A673 (cell line): ENCODE measurements at regions not wholly inside any gene's neighbourhood (a gene's known extent, or its start where the extent isn't known, plus 50 kb on each side); places are given as distances from the start of the nearest gene placed in this dataset.

ENCODE experiments used
- BruUV-seq: library from RNA; stranded (reverse); fragments of 400-500 nt; replicated peaks from 2 replicates; lab custom pipeline; 2021; lab: Mats Ljungman, UMichigan
- CTCF ChIA-PET: fragments of 300-600 bp; sonication (Branson Sonifier 250); formaldehyde crosslinking; loops from one replicate; lab custom pipeline; 2022; ENCODE audit warnings: antibody characterized with exemption; lab: Charles Lee
- POLR2A ChIA-PET: fragments of 300-600 bp; sonication (Branson Sonifier 250); formaldehyde crosslinking; loops from one replicate; lab custom pipeline; 2022; ENCODE audit warnings: antibody characterized with exemption; ENCODE audit not compliant: low non-redundant PET; lab: Charles Lee
- DNase-seq: peaks from one replicate; pipeline ENCODE4 v3.0.0-alpha.2; 2015; ENCODE audit warnings: low spot score
- H3K27ac ChIP-seq: fragments of 200-600 bp; sonication (generic); 2 replicates; pipeline ENCODE4 v1.5.1; 2016; ENCODE audit warnings: mixed run types, low read depth, mild to moderate bottlenecking, mixed read lengths, antibody characterized with exemption, low read length; ENCODE audit not compliant: poor library complexity, severe bottlenecking
- H3K27me3 ChIP-seq: fragments of 200-600 bp; sonication (generic); replicated peaks from 2 replicates; pipeline ENCODE4 v1.6.1; 2017; ENCODE audit warnings: mixed run types, low read depth, mild to moderate bottlenecking, mixed read lengths, antibody characterized with exemption, low read length; ENCODE audit not compliant: insufficient read depth, poor library complexity
- H3K36me3 ChIP-seq: fragments of 200-600 bp; sonication (generic); 2 replicates; pipeline ENCODE4 v1.6.1; 2016; ENCODE audit warnings: mixed run types, mild to moderate bottlenecking, mixed read lengths, antibody characterized with exemption, low read length; ENCODE audit not compliant: insufficient read depth, poor library complexity, severe bottlenecking
- H3K4me1 ChIP-seq: fragments of 200-600 bp; sonication (generic); 2 replicates; pipeline ENCODE4 v1.6.1; 2017; ENCODE audit warnings: mixed run types, mild to moderate bottlenecking, mixed read lengths, antibody characterized with exemption, low read length; ENCODE audit not compliant: insufficient read depth, poor library complexity, severe bottlenecking
- H3K4me3 ChIP-seq: fragments of 200-600 bp; sonication (generic); 2 replicates; pipeline ENCODE4 v1.5.1; 2016; ENCODE audit warnings: low read depth, mixed run types, mild to moderate bottlenecking, mixed read lengths, low read length; ENCODE audit not compliant: poor library complexity, severe bottlenecking
- H3K9me3 ChIP-seq: fragments of 200-600 bp; sonication (generic); 2 replicates; pipeline ENCODE4 v1.6.1; 2016; ENCODE audit warnings: mixed run types, low read depth, mild to moderate bottlenecking, mixed read lengths, antibody characterized with exemption, low read length; ENCODE audit not compliant: poor library complexity, severe bottlenecking
- CTCF ChIP-seq: fragments of 300-800, 200-600 bp; sonication (generic); conservative IDR thresholded peaks from 2 replicates; pipeline ENCODE4 v1.5.1; 2017; ENCODE audit warnings: low read depth, mild to moderate bottlenecking, antibody characterized with exemption, low read length, moderate library complexity, mixed read lengths
- EZH2 ChIP-seq: fragments of 200-600 bp; sonication (generic); IDR thresholded peaks from 2 replicates; pipeline ENCODE4 v1.6.1; 2017; ENCODE audit warnings: borderline replicate concordance, low read depth, mild to moderate bottlenecking, mixed read lengths, antibody characterized with exemption, low read length; ENCODE audit not compliant: poor library complexity, severe bottlenecking
- intact Hi-C: fragments of 100-400 bp; cut with micrococcal nuclease; formaldehyde crosslinking; loops from one replicate; pipeline ENCODE4 v1.10.0; 2022; ENCODE audit not compliant: unreplicated experiment

GRCh38 chr6:45724511-45724910, 291.1 kb downstream of the CLIC5 start:
- POLR2A ChIA-PET, result no interaction called here
- no peak overlapping the region for H3K27ac ChIP-seq
- BruUV-seq, result no TSS peak
- H3K9me3 ChIP-seq, result no peaks in the 10 kb centered on the region
- peaks cover 21% of the 10 kb centered on the region for H3K4me1 ChIP-seq
- H3K27me3 ChIP-seq, result no peaks in the 10 kb centered on the region
- CTCF ChIA-PET, result no interaction called here
- intact Hi-C loops, result no loop called here
- DNase-seq, result peak; percentile 38
- TF ChIP-seq EZH2 (no peak), CTCF (no peak)
- no peaks in the 10 kb centered on the region for H3K36me3 ChIP-seq
- no peak overlapping the region for H3K4me3 ChIP-seq

GRCh38 chr6:45724027-45724426, 291.6 kb downstream of the CLIC5 start:
- no peaks in the 10 kb centered on the region for H3K27me3 ChIP-seq
- ChIA-PET CTCF (no interaction called here), POLR2A (no interaction called here)
- H3K4me3 ChIP-seq, result no peak overlapping the region
- no peak overlapping the region for H3K27ac ChIP-seq
- no peak for TF ChIP-seq EZH2
- TF ChIP-seq CTCF, result no peak
- H3K4me1 ChIP-seq, result peaks cover 17% of the 10 kb centered on the region
- no peaks in the 10 kb centered on the region for H3K9me3 ChIP-seq
- H3K36me3 ChIP-seq, result no peaks in the 10 kb centered on the region
- no peak for DNase-seq
- intact Hi-C loops, result no loop called here
- no TSS peak for BruUV-seq

GRCh38 chr6:45722876-45723275, 292.8 kb downstream of the CLIC5 start:
- ChIA-PET CTCF (no interaction called here), POLR2A (no interaction called here)
- no TSS peak for BruUV-seq
- Histone ChIP-seq H3K9me3 (no peaks in the 10 kb centered on the region), H3K27me3 (no peaks in the 10 kb centered on the region), H3K27ac (no peak overlapping the region), H3K4me3 (no peak overlapping the region), H3K4me1 (peaks cover 6% of the 10 kb centered on the region), H3K36me3 (no peaks in the 10 kb centered on the region)
- TF ChIP-seq EZH2 (no peak), CTCF (no peak)
- intact Hi-C loops, result no loop called here
- no peak for DNase-seq
